ENCODE measurements at regions not wholly inside any gene's neighbourhood (a gene's known extent, or its start where the extent isn't known, plus 50 kb on each side); places are given as distances from the start of the nearest gene placed in this dataset.

- H3K27ac ChIP-seq (ENCODE audit: low read depth) = no peak overlapping the region
Observed at GRCh38 chr15:39340903-39341645, 239.8 kb upstream of the THBS1 start.

DNA sequence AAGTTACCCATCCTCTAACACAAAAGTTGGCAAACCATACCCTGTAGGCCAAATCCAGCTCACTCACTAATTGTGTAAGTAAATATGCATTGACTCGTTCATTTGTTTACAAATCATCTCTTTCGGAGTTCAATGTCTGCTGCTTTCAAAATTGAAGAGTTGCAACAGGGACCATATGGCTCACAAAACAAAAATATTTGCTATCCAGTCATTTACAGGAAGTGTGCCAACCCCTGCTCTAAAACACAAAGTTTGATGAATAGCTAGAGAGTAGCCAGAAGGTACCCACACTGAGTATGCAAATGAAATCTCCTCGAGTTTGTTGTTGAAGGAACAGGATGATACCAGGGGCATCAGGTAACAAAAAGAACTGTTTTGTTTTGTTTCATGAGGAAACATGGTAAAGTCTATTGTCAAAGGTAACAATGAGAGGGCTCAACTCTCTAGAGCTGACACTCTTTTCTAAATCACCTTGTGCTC, 236.2 kb upstream of the THBS1 start:
- no peak for DNase-seq (ENCODE audit: extremely low spot score)
- Histone ChIP-seq H3K36me3 (ENCODE audit: insufficient read depth) (no peaks in the 10 kb centered on the region), H3K4me1 (ENCODE audit: insufficient read depth) (no peaks in the 10 kb centered on the region), H3K4me3 (ENCODE audit: low read depth, low read length) (no peak overlapping the region), H3K27ac (ENCODE audit: low read depth) (no peak overlapping the region)
- WGBS = 83% methylated on average over 3 of the region's 3 CpGs

More at GRCh38 chr15:39340903-39341645, 239.8 kb upstream of the THBS1 start:
- H3K36me3 ChIP-seq (ENCODE audit: insufficient read depth) = no peaks in the 10 kb centered on the region
- H3K4me1 ChIP-seq (ENCODE audit: insufficient read depth) = no peaks in the 10 kb centered on the region
- 76% methylated on average over 13 of the region's 13 CpGs for WGBS
- no peak overlapping the region for H3K4me3 ChIP-seq (ENCODE audit: low read depth, low read length)
- no peak for DNase-seq (ENCODE audit: extremely low spot score)

DNA sequence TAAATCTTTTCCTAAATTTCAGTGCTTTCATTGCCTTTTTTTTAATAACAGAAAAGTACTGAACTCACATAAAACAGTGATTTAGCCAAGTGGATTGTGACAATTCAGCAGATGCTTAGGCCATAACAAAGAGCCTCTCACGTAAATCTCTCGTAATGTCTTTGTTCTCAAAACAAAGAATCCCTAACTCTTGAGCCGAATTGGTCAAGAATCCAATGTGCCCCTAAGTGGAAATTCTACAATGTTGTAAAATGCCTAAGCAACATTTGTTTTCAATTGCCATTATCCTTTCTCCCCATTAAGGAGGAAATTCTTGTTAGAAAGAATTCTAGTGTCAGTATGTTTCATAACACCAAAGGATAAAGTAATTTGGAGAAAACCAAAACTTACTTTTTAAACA, 235.7 kb upstream of the THBS1 start:
- DNase-seq (ENCODE audit: extremely low spot score) = no peak
- H3K27ac ChIP-seq (ENCODE audit: low read depth) = no peak overlapping the region
- WGBS = 54% methylated on average over 3 of the region's 3 CpGs

GRCh38 chr15:39347453-39347852, 233.4 kb upstream of the THBS1 start:
- no peak for DNase-seq (ENCODE audit: extremely low spot score)
- Histone ChIP-seq H3K4me1 (ENCODE audit: insufficient read depth) (no peaks in the 10 kb centered on the region), H3K27ac (ENCODE audit: low read depth) (no peak overlapping the region), H3K4me3 (ENCODE audit: low read depth, low read length) (no peak overlapping the region), H3K36me3 (ENCODE audit: insufficient read depth) (no peaks in the 10 kb centered on the region)
- WGBS = 98% methylated on average over 1 of the region's 1 CpG

More for the DNA sequence above, 235.7 kb upstream of the THBS1 start:
- Histone ChIP-seq H3K4me1 (ENCODE audit: insufficient read depth) (no peaks in the 10 kb centered on the region), H3K4me3 (ENCODE audit: low read depth, low read length) (no peak overlapping the region), H3K36me3 (ENCODE audit: insufficient read depth) (no peaks in the 10 kb centered on the region)

GRCh38 chr15:39350785-39351184, 230.1 kb upstream of the THBS1 start:
- Histone ChIP-seq H3K27ac (ENCODE audit: low read depth) (no peak overlapping the region), H3K4me3 (ENCODE audit: low read depth, low read length) (no peak overlapping the region), H3K36me3 (ENCODE audit: insufficient read depth) (no peaks in the 10 kb centered on the region), H3K4me1 (ENCODE audit: insufficient read depth) (no peaks in the 10 kb centered on the region)
- no peak for DNase-seq (ENCODE audit: extremely low spot score)
- WGBS = 34% methylated on average over 4 of the region's 4 CpGs

- Histone ChIP-seq H3K4me3 (ENCODE audit: low read depth, low read length) (no peak overlapping the region), H3K36me3 (ENCODE audit: insufficient read depth) (no peaks in the 10 kb centered on the region), H3K27ac (ENCODE audit: low read depth) (no peak overlapping the region), H3K4me1 (ENCODE audit: insufficient read depth) (no peaks in the 10 kb centered on the region)
- no peak for DNase-seq (ENCODE audit: extremely low spot score)
- WGBS = 94% methylated on average over 3 of the region's 3 CpGs
Observed at GRCh38 chr15:39354189-39354588, 226.7 kb upstream of the THBS1 start.

DNA sequence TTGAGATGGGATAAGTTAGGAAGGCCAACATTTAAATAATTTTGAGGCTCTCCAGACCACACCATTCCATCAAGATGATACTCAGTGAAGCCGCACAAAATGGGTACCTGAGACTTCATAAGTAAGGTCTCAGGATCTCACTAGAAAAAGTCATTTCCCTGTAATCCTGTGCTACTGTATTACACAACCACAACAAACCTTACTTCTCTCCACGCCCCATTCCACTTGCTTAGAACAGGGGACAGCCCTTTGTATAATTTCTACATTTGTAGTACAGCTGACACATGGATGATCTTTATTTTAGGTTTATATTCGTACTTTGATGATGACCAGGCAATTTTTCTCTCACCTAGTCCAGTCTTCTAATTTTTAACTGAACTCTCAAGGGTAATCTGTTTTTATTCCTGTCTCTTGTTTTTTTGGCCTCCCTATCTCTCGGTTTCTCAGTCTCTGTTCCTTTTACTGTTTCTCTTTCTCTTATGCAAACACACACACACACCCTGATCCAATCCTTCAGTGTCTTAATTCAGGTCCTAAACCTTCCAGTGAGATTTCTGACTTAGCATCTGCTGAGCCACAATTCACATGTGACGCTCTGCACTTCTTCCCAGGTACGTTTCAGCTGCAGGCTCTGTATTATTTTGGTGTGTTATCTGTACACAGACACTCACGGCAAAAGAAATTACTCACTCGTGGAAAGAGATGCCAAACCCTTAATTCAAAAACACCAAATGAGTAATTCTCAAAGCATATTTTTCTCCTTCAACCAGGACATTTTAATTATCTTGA, 223.2 kb upstream of the THBS1 start:
- Histone ChIP-seq H3K27ac (ENCODE audit: low read depth) (peak overlapping the region; percentile 5), H3K4me3 (ENCODE audit: low read depth, low read length) (no peak overlapping the region), H3K36me3 (ENCODE audit: insufficient read depth) (no peaks in the 10 kb centered on the region), H3K4me1 (ENCODE audit: insufficient read depth) (no peaks in the 10 kb centered on the region)
- no peak for DNase-seq (ENCODE audit: extremely low spot score)
- WGBS = 47% methylated on average over 8 of the region's 8 CpGs

DNA sequence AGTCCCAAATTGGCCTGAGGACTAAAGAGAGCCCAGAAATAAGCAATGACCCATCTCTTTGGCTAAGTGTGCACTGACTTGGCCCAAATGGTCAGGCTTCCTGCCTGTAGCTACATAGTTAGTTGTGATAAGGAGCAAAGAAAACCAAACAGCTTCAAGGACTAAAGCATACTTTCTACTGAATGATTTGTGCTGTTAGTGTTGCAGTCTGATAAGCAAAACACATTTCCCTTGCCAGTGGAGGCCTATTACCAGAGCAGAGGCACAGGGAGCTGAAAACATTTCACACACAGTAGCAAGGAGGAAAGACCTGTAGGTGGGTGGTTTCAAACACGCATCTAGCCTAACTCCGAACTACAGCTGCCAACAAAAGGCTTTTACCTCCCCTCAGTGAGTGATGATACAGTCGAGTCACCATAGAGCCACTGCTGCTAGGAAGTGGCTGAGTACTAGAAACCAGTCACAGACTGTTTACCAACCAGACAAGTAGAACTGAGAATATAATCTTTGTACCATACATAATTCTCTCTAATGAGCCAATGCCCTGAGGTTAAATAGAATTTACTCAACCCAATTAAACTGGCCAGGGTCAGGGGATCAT, 222.3 kb upstream of the THBS1 start:
- no peak overlapping the region for H3K27ac ChIP-seq (ENCODE audit: low read depth)
- DNase-seq (ENCODE audit: extremely low spot score) = peak; percentile 28
- no peak overlapping the region for H3K4me3 ChIP-seq (ENCODE audit: low read depth, low read length)
- H3K36me3 ChIP-seq (ENCODE audit: insufficient read depth) = no peaks in the 10 kb centered on the region
- H3K4me1 ChIP-seq (ENCODE audit: insufficient read depth) = no peaks in the 10 kb centered on the region
- WGBS = 20% methylated on average over 3 of the region's 3 CpGs

DNA sequence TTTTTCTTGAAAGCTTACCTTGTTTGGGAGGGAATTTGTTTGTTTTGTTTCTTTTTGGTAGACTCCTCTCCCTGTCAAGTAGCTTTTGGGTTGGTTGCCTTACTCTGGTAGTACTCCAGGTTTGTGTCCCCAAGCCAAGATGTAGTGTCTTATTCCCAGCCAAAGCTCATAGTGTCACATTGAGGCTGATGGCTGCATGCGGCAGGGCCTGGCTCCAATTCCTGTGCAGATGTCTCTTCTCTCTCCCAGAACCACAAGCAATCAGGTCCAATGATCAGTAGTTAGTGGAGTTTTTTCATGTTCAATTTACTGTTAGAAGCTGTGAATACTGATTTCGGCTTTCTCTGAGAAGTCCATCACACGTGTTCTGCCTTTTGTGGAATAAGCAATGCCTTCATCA, 221.1 kb upstream of the THBS1 start:
- Histone ChIP-seq H3K4me3 (ENCODE audit: low read depth, low read length) (no peak overlapping the region), H3K27ac (ENCODE audit: low read depth) (no peak overlapping the region), H3K4me1 (ENCODE audit: insufficient read depth) (no peaks in the 10 kb centered on the region), H3K36me3 (ENCODE audit: insufficient read depth) (no peaks in the 10 kb centered on the region)
- 60% methylated on average over 3 of the region's 3 CpGs for WGBS
- DNase-seq (ENCODE audit: extremely low spot score) = no peak

DNA sequence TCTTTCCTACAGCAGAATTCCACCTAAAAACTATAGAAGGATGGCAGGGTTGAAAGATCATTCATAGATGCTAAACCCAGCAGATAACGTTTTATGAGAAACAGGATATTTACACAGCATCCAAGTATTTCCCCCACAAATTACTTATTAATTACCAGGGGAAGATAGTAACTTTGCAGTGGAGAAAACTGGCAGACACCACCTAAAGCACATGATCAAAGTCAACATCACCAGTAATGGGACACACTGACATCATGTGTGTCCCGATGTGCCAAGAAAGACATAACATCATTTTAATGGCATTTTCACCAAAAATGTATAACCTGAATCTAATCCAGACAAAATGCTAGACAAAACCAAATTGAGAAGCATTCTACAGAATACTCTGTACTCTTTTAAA, 220.4 kb upstream of the THBS1 start:
- Histone ChIP-seq H3K4me3 (ENCODE audit: low read depth, low read length) (no peak overlapping the region), H3K27ac (ENCODE audit: low read depth) (no peak overlapping the region), H3K36me3 (ENCODE audit: insufficient read depth) (no peaks in the 10 kb centered on the region), H3K4me1 (ENCODE audit: insufficient read depth) (no peaks in the 10 kb centered on the region)
- 74% methylated on average over 2 of the region's 2 CpGs for WGBS
- no peak for DNase-seq (ENCODE audit: extremely low spot score)

DNA sequence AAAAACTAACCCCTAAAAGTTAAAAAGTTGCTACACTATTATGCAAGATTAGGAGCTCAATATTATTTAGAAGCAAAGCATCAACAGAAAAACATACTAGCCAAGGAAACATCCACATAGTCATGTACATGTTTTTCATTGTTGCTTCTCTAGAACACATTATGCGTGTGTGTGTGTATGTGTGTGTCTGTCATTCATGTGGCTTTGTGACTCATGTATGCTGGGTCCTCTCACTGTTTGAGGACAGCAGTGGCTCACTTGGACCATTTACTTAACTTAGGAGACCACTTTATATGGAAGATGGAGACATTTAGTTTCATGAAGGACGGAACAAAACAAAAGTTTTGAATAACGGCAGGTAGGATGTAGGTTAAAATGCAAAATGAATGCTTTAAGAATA, 219.4 kb upstream of the THBS1 start:
- no peak overlapping the region for H3K4me3 ChIP-seq (ENCODE audit: low read depth, low read length)
- H3K27ac ChIP-seq (ENCODE audit: low read depth) = no peak overlapping the region
- no peak for DNase-seq (ENCODE audit: extremely low spot score)
- no peaks in the 10 kb centered on the region for H3K36me3 ChIP-seq (ENCODE audit: insufficient read depth)
- no peaks in the 10 kb centered on the region for H3K4me1 ChIP-seq (ENCODE audit: insufficient read depth)
- WGBS = 97% methylated on average over 3 of the region's 3 CpGs

DNA sequence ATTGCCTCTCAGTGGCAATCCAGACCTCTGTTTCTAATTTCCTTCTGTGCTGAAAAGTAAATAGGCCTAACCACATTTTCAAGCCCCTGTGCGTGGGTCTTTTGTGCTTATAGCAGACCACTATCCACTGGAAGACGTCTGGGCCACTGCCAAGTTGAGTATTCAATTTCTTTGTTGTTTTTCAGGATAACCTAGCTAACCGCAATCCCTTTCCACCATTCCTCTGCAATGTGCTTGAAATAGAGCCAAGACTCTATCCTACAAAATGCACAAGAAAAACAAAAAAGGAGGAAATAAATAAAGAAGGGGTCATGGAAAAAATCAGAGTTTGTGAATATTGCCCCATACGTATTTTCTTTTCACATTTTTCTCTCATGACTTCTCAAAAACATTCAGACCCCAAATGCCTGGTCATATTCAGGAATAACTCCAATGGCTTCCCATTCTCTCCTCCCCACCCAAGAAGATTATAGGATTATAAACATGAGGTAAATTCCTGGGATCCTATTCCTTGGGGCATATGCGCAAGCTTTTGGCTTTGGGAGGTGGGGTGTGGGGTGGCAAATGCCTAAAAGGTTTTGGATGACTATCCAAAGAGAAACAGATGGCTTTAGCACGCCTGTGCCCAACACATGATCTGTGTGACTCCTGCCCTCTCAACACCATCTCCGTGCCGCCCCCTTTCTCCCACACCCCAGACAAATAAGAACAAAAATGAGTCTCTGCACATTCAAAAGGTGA, 217.9 kb upstream of the THBS1 start:
- DNase-seq (ENCODE audit: extremely low spot score) = no peak

GRCh38 chr15:39363761-39364586, 216.9 kb upstream of the THBS1 start:
- no peak for DNase-seq (ENCODE audit: extremely low spot score)
- H3K4me1 ChIP-seq (ENCODE audit: insufficient read depth) = no peaks in the 10 kb centered on the region
- no peak overlapping the region for H3K27ac ChIP-seq (ENCODE audit: low read depth)
- 72% methylated on average over 5 of the region's 5 CpGs for WGBS
- no peak overlapping the region for H3K4me3 ChIP-seq (ENCODE audit: low read depth, low read length)
- no peaks in the 10 kb centered on the region for H3K36me3 ChIP-seq (ENCODE audit: insufficient read depth)

More for the DNA sequence above, 217.9 kb upstream of the THBS1 start:
- no peaks in the 10 kb centered on the region for H3K36me3 ChIP-seq (ENCODE audit: insufficient read depth)
- H3K4me3 ChIP-seq (ENCODE audit: low read depth, low read length) = no peak overlapping the region
- no peak overlapping the region for H3K27ac ChIP-seq (ENCODE audit: low read depth)
- WGBS = 92% methylated on average over 8 of the region's 8 CpGs
- H3K4me1 ChIP-seq (ENCODE audit: insufficient read depth) = no peaks in the 10 kb centered on the region

All from urinary bladder (tissue), 3 donors.